Ishikawa (cell line): ENCODE measurements at regions not wholly inside any gene's neighbourhood (a gene's known extent, or its start where the extent isn't known, plus 50 kb on each side); places are given as distances from the start of the nearest gene placed in this dataset.

ENCODE experiments used
- CEBPB ChIP-seq: IDR thresholded peaks from 2 replicates; pipeline ENCODE4 v1.6.1; 2012
- CREB1 ChIP-seq: IDR thresholded peaks from 2 replicates; pipeline ENCODE4 v1.6.1; 2012; ENCODE audit warnings: low read depth
- EGR1 ChIP-seq: IDR thresholded peaks from 2 replicates; pipeline ENCODE4 v1.6.1; 2012
- EP300 ChIP-seq: IDR thresholded peaks from 2 replicates; pipeline ENCODE4 v1.6.1; 2012; ENCODE audit warnings: borderline replicate concordance
- FOXM1 ChIP-seq: IDR thresholded peaks from 2 replicates; pipeline ENCODE4 v1.6.1; 2012; ENCODE audit warnings: low read depth, borderline replicate concordance
- MAX ChIP-seq: IDR thresholded peaks from 2 replicates; pipeline ENCODE4 v1.6.1; 2012
- NFIC ChIP-seq: IDR thresholded peaks from 2 replicates; pipeline ENCODE4 v1.6.1; 2012
- RAD21 ChIP-seq: IDR thresholded peaks from 2 replicates; pipeline ENCODE4 v1.6.1; 2012; ENCODE audit warnings: low read depth
- REST ChIP-seq: IDR thresholded peaks from 2 replicates; pipeline ENCODE4 v1.6.1; 2012; ENCODE audit warnings: low read depth, mild to moderate bottlenecking
- TAF1 ChIP-seq: IDR thresholded peaks from 2 replicates; pipeline ENCODE4 v1.6.1; 2012; ENCODE audit warnings: low read depth, mild to moderate bottlenecking
- TCF12 ChIP-seq: IDR thresholded peaks from 2 replicates; pipeline ENCODE4 v1.6.1; 2012; ENCODE audit warnings: low read depth
- TEAD4 ChIP-seq: IDR thresholded peaks from 2 replicates; pipeline ENCODE4 v1.6.1; 2012
- USF1 ChIP-seq: IDR thresholded peaks from 2 replicates; pipeline ENCODE4 v1.6.1; 2012
- YY1 ChIP-seq: IDR thresholded peaks from 2 replicates; pipeline ENCODE4 v1.6.1; 2012; ENCODE audit warnings: low read depth
- ZBTB7A ChIP-seq: IDR thresholded peaks from 2 replicates; pipeline ENCODE4 v1.6.1; 2012; ENCODE audit warnings: low read depth

GRCh38 chr4:160082432-160083207, 979.7 kb downstream of the RAPGEF2 start:
- TF ChIP-seq ZBTB7A, result no peak

GRCh38 chr4:160091631-160092030, 988.8 kb downstream of the RAPGEF2 start:
- TF ChIP-seq FOXM1 (no peak), RAD21 (no peak), CREB1 (no peak), MAX (no peak), CEBPB (no peak), ZBTB7A (no peak), EP300 (no peak), TAF1 (no peak), TCF12 (no peak), NFIC (no peak), EGR1 (no peak), REST (no peak), USF1 (no peak), YY1 (no peak)

GRCh38 chr4:160100316-160100715, 997.4 kb downstream of the RAPGEF2 start:
- TF ChIP-seq EGR1 (no peak), TEAD4 (no peak), REST (no peak), RAD21 (no peak), CREB1 (no peak), USF1 (no peak), MAX (no peak), TCF12 (no peak), YY1 (no peak), TAF1 (no peak)

- TF ChIP-seq ZBTB7A, result no peak
- no peak for TF ChIP-seq TEAD4
- TF ChIP-seq CREB1, result no peak
- TF ChIP-seq EGR1, result no peak
- no peak for TF ChIP-seq USF1
- no peak for TF ChIP-seq RAD21
- TF ChIP-seq TAF1, result no peak
- TF ChIP-seq YY1, result no peak
- TF ChIP-seq EP300, result no peak
- no peak for TF ChIP-seq REST
- TF ChIP-seq CEBPB, result no peak
- TF ChIP-seq FOXM1, result no peak
- TF ChIP-seq TCF12, result no peak
- TF ChIP-seq NFIC, result no peak
- TF ChIP-seq MAX, result no peak
These were observed 1008.0 kb downstream of the RAPGEF2 start for GRCh38 chr4:160110891-160111290.
